ENCODE measurements at regions not wholly inside any gene's neighbourhood (a gene's known extent, or its start where the extent isn't known, plus 50 kb on each side); places are given as distances from the start of the nearest gene placed in this dataset.

- TF ChIP-seq, protein P1, sequence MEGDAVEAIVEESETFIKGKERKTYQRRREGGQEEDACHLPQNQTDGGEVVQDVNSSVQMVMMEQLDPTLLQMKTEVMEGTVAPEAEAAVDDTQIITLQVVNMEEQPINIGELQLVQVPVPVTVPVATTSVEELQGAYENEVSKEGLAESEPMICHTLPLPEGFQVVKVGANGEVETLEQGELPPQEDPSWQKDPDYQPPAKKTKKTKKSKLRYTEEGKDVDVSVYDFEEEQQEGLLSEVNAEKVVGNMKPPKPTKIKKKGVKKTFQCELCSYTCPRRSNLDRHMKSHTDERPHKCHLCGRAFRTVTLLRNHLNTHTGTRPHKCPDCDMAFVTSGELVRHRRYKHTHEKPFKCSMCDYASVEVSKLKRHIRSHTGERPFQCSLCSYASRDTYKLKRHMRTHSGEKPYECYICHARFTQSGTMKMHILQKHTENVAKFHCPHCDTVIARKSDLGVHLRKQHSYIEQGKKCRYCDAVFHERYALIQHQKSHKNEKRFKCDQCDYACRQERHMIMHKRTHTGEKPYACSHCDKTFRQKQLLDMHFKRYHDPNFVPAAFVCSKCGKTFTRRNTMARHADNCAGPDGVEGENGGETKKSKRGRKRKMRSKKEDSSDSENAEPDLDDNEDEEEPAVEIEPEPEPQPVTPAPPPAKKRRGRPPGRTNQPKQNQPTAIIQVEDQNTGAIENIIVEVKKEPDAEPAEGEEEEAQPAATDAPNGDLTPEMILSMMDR (conservative IDR thresholded peaks at IDR 0.05; ENCODE audit: control insufficient read depth, insufficient read depth, low read depth, low read length), result no peak
- no peak for DNase-seq (ENCODE audit: low read depth)
- H3K4me3 ChIP-seq (ENCODE audit: control insufficient read depth, low read depth, low read length), result no peak overlapping the region
Observed at GRCh38 chr1:88375977-88376376, 308.1 kb upstream of the PKN2 start.

- no peak for DNase-seq (ENCODE audit: low read depth)
- TF ChIP-seq, protein P1 (conservative IDR thresholded peaks at IDR 0.05; ENCODE audit: control insufficient read depth, insufficient read depth, low read depth, low read length), result no peak
- no peak overlapping the region for H3K4me3 ChIP-seq (ENCODE audit: control insufficient read depth, low read depth, low read length)
Observed at GRCh38 chr1:88376421-88376820, 307.7 kb upstream of the PKN2 start.

GRCh38 chr1:88378560-88378959 lies 305.5 kb upstream of the PKN2 start:
- no peak for DNase-seq (ENCODE audit: low read depth)
- H3K4me3 ChIP-seq (ENCODE audit: control insufficient read depth, low read depth, low read length), result no peak overlapping the region
- TF ChIP-seq, protein P1 (conservative IDR thresholded peaks at IDR 0.05; ENCODE audit: control insufficient read depth, insufficient read depth, low read depth, low read length), result no peak

DNA sequence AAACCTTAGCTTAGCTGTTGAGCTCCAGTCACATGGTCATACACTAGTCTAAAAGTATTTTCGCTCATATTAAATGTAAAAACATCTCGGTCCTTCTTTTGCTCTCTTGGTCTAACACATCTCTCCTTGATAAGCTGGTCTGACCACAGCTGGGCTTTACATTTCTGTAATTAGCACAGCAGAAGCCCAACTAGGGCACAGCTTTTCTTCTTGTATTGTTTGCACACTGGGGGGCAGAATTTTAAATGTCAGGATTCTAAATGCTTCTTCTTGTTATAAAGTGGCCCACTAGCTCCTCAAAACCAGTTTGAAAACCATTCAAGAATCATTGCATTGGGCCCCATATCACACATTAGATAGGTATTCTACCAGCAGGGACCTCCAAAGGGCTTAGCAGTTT lies 289.1 kb upstream of the PKN2 start:
- no peak for DNase-seq (ENCODE audit: low read depth)
- no peak overlapping the region for H3K4me3 ChIP-seq (ENCODE audit: control insufficient read depth, low read depth, low read length)
- TF ChIP-seq, protein P1 (conservative IDR thresholded peaks at IDR 0.05; ENCODE audit: control insufficient read depth, insufficient read depth, low read depth, low read length), result no peak

DNA sequence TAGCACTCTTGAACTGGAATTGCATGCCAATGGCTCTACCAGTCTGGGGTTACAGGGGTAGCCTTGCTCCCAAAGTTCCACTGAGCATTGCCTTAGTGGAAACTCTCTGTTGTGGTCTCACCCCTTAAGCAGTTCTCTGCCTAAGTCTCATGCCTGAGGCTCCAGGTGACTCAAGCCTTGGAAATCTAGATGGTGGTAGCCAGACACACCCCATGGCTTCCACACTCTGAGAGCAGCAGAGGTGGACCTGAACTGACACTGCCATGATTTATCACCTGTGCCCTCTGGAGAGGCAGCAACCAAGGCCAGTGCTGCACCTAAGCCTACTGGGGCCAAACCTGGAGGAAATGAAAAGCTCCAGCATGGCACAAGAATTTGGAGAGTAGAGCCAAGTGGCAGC lies 285.7 kb upstream of the PKN2 start:
- no peak for DNase-seq (ENCODE audit: low read depth)
- TF ChIP-seq, protein P1 (conservative IDR thresholded peaks at IDR 0.05; ENCODE audit: control insufficient read depth, insufficient read depth, low read depth, low read length), result no peak
- no peak overlapping the region for H3K4me3 ChIP-seq (ENCODE audit: control insufficient read depth, low read depth, low read length)

DNA sequence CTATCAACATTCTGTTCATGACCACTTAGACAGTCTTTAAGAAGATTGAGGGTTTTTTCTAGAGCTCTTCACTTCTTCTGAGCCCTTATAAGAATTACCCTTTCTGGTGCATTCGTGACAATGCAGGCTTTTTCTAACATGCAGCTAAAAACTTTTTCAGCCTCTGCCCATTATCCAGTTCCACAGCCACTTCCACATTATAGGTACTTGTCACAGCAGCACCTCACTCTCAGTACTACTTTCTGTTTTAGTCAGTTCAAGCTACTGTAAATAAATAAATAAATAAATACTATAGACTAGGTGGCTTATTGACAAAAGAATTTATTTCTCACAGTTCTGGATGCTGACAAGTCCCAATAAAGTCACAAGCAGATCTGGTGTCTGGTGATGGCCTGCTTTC lies 284.4 kb upstream of the PKN2 start:
- DNase-seq (ENCODE audit: low read depth), result no peak
- TF ChIP-seq, protein P1 (conservative IDR thresholded peaks at IDR 0.05; ENCODE audit: control insufficient read depth, insufficient read depth, low read depth, low read length), result no peak

DNA sequence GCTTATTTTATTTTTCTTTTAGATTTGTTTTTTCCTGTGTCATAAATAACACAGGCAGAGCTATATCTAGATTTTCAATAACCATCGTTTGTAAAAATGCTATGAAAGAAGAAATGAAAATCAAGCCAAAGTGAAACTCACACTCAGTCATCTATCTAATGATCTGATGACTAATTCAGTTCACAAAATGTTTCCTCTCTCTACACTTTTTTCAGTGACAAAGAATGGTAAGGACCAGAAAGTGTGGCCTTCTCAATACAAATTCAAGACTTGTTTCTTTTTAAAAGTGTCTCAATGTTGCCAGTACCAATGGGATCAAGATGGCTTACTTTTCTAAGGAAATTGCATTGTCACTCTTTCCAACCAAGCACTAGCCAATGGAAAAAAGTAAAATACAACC lies 282.8 kb upstream of the PKN2 start:
- H3K4me3 ChIP-seq (ENCODE audit: control insufficient read depth, low read depth, low read length), result no peak overlapping the region
- TF ChIP-seq, protein P1 (conservative IDR thresholded peaks at IDR 0.05; ENCODE audit: control insufficient read depth, insufficient read depth, low read depth, low read length), result no peak
- no peak for DNase-seq (ENCODE audit: low read depth)

More for the DNA sequence above, 284.4 kb upstream of the PKN2 start:
- no peak overlapping the region for H3K4me3 ChIP-seq (ENCODE audit: control insufficient read depth, low read depth, low read length)

Data from fibroblast of mammary gland (primary cell).